GM19463 (cell line): ENCODE measurements at regions not wholly inside any gene's neighbourhood (a gene's known extent, or its start where the extent isn't known, plus 50 kb on each side); places are given as distances from the start of the nearest gene placed in this dataset.

Experiments
- ATAC-seq: cut with Tn5 transposase; IDR thresholded peaks from one replicate; pipeline ENCODE4 v1.9.1; 2021; ENCODE audit warnings: mild to moderate bottlenecking, moderate library complexity; ENCODE audit not compliant: unreplicated experiment

GRCh38 chr1:102083192-102083591 is 86.5 kb upstream of the OLFM3 start:
- no peak for ATAC-seq

GRCh38 chr1:102074874-102075273 is 78.1 kb upstream of the OLFM3 start:
- ATAC-seq, result no peak

GRCh38 chr1:102071451-102071850 is 74.7 kb upstream of the OLFM3 start:
- no peak for ATAC-seq

GRCh38 chr1:102050556-102050955 is 53.8 kb upstream of the OLFM3 start:
- no peak for ATAC-seq

GRCh38 chr1:102047724-102048123 is 51.0 kb upstream of the OLFM3 start:
- no peak for ATAC-seq
